ENCODE measurements at regions not wholly inside any gene's neighbourhood (a gene's known extent, or its start where the extent isn't known, plus 50 kb on each side); places are given as distances from the start of the nearest gene placed in this dataset.

- no peak for TF ChIP-seq CTCF (conservative IDR thresholded peaks at IDR 0.05; ENCODE audit: low read depth, low read length)
- TF ChIP-seq EZH2 (IDR thresholded peaks at IDR 0.05; ENCODE audit: borderline replicate concordance, low read depth, low read length, poor library complexity, severe bottlenecking) = no peak
These were observed 321.8 kb upstream of the NFE2L3 start for GRCh38 chr7:25830215-25830614.
